Stomach (tissue), 4 donors: ENCODE measurements at regions not wholly inside any gene's neighbourhood (a gene's known extent, or its start where the extent isn't known, plus 50 kb on each side); places are given as distances from the start of the nearest gene placed in this dataset.

ENCODE experiments used
- CTCF ChIP-seq, 7 experiments: fragments of 450-650 bp in 4 of 7; fragments of 200-600 bp in 3 of 7; sonication (generic) in 3 of 7; IDR thresholded peaks; one replicate each; pipeline ENCODE4 v1.5.1; 2016 to 2019; ENCODE audit warnings: antibody characterized with exemption in 7 of 7, control low read depth in 2 of 7, mild to moderate bottlenecking in 1 of 7
- EP300 ChIP-seq: sonication (generic); formaldehyde crosslinking; IDR thresholded peaks from one replicate; pipeline ENCODE4 v1.6.1; 2017; ENCODE audit warnings: antibody characterized with exemption
- POLR2A ChIP-seq, 4 donors: fragments of 450-650 bp; IDR thresholded peaks; one replicate each; pipeline ENCODE4 v1.6.1; 2016; ENCODE audit warnings: antibody characterized with exemption in 4 of 4, control low read depth in 2 of 4, mild to moderate bottlenecking in 1 of 4, moderate library complexity in 1 of 4
- POLR2AphosphoS5 ChIP-seq, 3 donors: sonication (generic); formaldehyde crosslinking; IDR thresholded peaks; one replicate each; pipeline ENCODE4 v1.6.1; 2016; ENCODE audit warnings: antibody characterized with exemption in 3 of 3

- TF ChIP-seq POLR2A (IDR thresholded peaks at IDR 0.05) (no peak), CTCF (IDR thresholded peaks at IDR 0.05) (no peak), EP300 (no peak), POLR2AphosphoS5 (IDR thresholded peaks at IDR 0.05) (no peak)
Measured at GRCh38 chr6:85049282-85049681, 284.9 kb upstream of the TBX18 start.
